Common myeloid progenitor, CD34-positive (primary cell): ENCODE measurements at regions not wholly inside any gene's neighbourhood (a gene's known extent, or its start where the extent isn't known, plus 50 kb on each side); places are given as distances from the start of the nearest gene placed in this dataset.
"Not testable (repeated sequence)": the region's sequence is repeated elsewhere in the genome, so short reads cannot be mapped to it uniquely, and the experiment has no call there.

Source experiments
- CTCF ChIA-PET: fragments of 350-600 bp; sonication (Branson Sonifier 250); formaldehyde crosslinking; loops from one replicate; lab custom pipeline; 2021; ENCODE audit warnings: antibody characterized with exemption; lab: Charles Lee
- POLR2A ChIA-PET: fragments of 350-600 bp; sonication (Branson Sonifier 250); formaldehyde crosslinking; loops from one replicate; lab custom pipeline; 2021; ENCODE audit warnings: antibody characterized with exemption; lab: Charles Lee
- DNase-seq, 3 donors: peaks; one replicate each; pipeline versions ENCODE4 v3.0.0 to v3.0.0-alpha.2; 2013
- H3K27ac ChIP-seq, 2 experiments: 1 replicate in 1 of 2; 2 replicates in 1 of 2; pipeline ENCODE4 v1.7.0; 2013; ENCODE audit warnings: inconsistent platforms in 2 of 2, low read length in 2 of 2, mild to moderate bottlenecking in 2 of 2, low read depth in 1 of 2, moderate library complexity in 1 of 2; ENCODE audit not compliant: severe bottlenecking in 2 of 2, insufficient read depth in 1 of 2, poor library complexity in 1 of 2
- H3K27me3 ChIP-seq, 5 experiments: replicated peaks in 2 of 5; 1 replicate in 3 of 5; 2 replicates in 2 of 5; pipeline versions ENCODE4 v1.6.1 to v1.7.0; 2013; ENCODE audit warnings: low read length in 4 of 5, mild to moderate bottlenecking in 2 of 5, moderate library complexity in 2 of 5, inconsistent platforms in 1 of 5; ENCODE audit not compliant: insufficient read depth in 5 of 5, control insufficient read depth in 4 of 5
- H3K36me3 ChIP-seq, 4 experiments: 1 replicate in 2 of 4; 2 replicates in 2 of 4; pipeline versions ENCODE4 v1.6.1 to v1.7.0; 2013; ENCODE audit warnings: low read length in 3 of 4, control low read depth in 1 of 4, mild to moderate bottlenecking in 1 of 4; ENCODE audit not compliant: control insufficient read depth in 4 of 4, insufficient read depth in 4 of 4
- H3K4me1 ChIP-seq, 4 experiments: 1 replicate in 3 of 4; 2 replicates in 1 of 4; pipeline versions ENCODE4 v1.6.1 to v1.7.1; 2013; ENCODE audit warnings: low read length in 3 of 4, mild to moderate bottlenecking in 3 of 4, control low read depth in 1 of 4, inconsistent platforms in 1 of 4, moderate library complexity in 1 of 4; ENCODE audit not compliant: control insufficient read depth in 4 of 4, insufficient read depth in 4 of 4; ENCODE audit errors: control extremely low read depth in 1 of 4
- H3K4me3 ChIP-seq, 7 experiments: 1 replicate in 4 of 7; 2 replicates in 3 of 7; pipeline versions ENCODE4 v1.5.1 to v1.7.0; 2013; ENCODE audit warnings: mild to moderate bottlenecking in 7 of 7, low read length in 6 of 7, moderate library complexity in 6 of 7, inconsistent platforms in 2 of 7, low read depth in 2 of 7, control low read depth in 1 of 7; ENCODE audit not compliant: insufficient read depth in 4 of 7, control insufficient read depth in 1 of 7; ENCODE audit errors: extremely low read depth in 1 of 7
- H3K9me3 ChIP-seq, 5 experiments: 1 replicate in 4 of 5; 2 replicates in 1 of 5; pipeline versions ENCODE4 v1.6.1 to v1.7.1; 2013; ENCODE audit warnings: low read length in 4 of 5, mild to moderate bottlenecking in 2 of 5, inconsistent platforms in 1 of 5, low read depth in 1 of 5, moderate library complexity in 1 of 5; ENCODE audit not compliant: control insufficient read depth in 4 of 5, insufficient read depth in 2 of 5; ENCODE audit errors: control extremely low read depth in 1 of 5
- WGBS: methylation state at CpG from one replicate; pipeline ENCODE4 v1.1.5; 2013; ENCODE audit not compliant: insufficient coverage; 5-methylcytosine and 5-hydroxymethylcytosine counted together

- Histone ChIP-seq H3K4me1 (no peaks in the 10 kb centered on the region), H3K27ac (no peak overlapping the region), H3K4me3 (no peak overlapping the region), H3K9me3 (no peaks in the 10 kb centered on the region), H3K36me3 (no peaks in the 10 kb centered on the region), H3K27me3 (no peaks in the 10 kb centered on the region)
- CTCF ChIA-PET: no interaction called here
- no peak for DNase-seq
- POLR2A ChIA-PET: no interaction called here
- WGBS: 97% methylated on average over 19 of the region's 24 CpGs
These were observed 308.0 kb downstream of the CCDC74A start for GRCh38 chr2:131835621-131836091.

- DNase-seq, CTCF ChIA-PET: not testable (repeated sequence)
- WGBS: 98% methylated on average over 8 of the region's 11 CpGs
These were observed 308.4 kb downstream of the CCDC74A start for GRCh38 chr2:131836116-131836515.

GRCh38 chr2:131844044-131844443 is 316.4 kb downstream of the CCDC74A start:
- H3K36me3 ChIP-seq, H3K27ac ChIP-seq, H3K4me3 ChIP-seq, DNase-seq, CTCF ChIA-PET, H3K4me1 ChIP-seq, H3K27me3 ChIP-seq, H3K9me3 ChIP-seq, POLR2A ChIA-PET: not testable (repeated sequence)
- no CpG with 5 or more reads among the region's 2 CpGs for WGBS

More at GRCh38 chr2:131836116-131836515, 308.4 kb downstream of the CCDC74A start:
- H3K4me1 ChIP-seq, H3K27me3 ChIP-seq, POLR2A ChIA-PET, H3K4me3 ChIP-seq, H3K9me3 ChIP-seq, H3K27ac ChIP-seq, H3K36me3 ChIP-seq: not testable (repeated sequence)

- H3K9me3 ChIP-seq, DNase-seq, H3K27ac ChIP-seq, H3K36me3 ChIP-seq, H3K4me1 ChIP-seq, H3K4me3 ChIP-seq, CTCF ChIA-PET, H3K27me3 ChIP-seq, POLR2A ChIA-PET: not testable (repeated sequence)
- WGBS: no CpG with 5 or more reads among the region's 1 CpG
These were observed 305.6 kb downstream of the ANKRD30BL start for GRCh38 chr2:131856202-131856601.

- H3K36me3 ChIP-seq, H3K27me3 ChIP-seq, CTCF ChIA-PET, H3K4me3 ChIP-seq, H3K27ac ChIP-seq, H3K4me1 ChIP-seq, H3K9me3 ChIP-seq, POLR2A ChIA-PET: not testable (repeated sequence)
- peak; percentile 1 to 6 (median 6) for DNase-seq
- WGBS: no CpG with 5 or more reads among the region's 3 CpGs
These were observed 303.6 kb downstream of the ANKRD30BL start for GRCh38 chr2:131858197-131858596.
